GM21526 (cell line): ENCODE measurements at regions not wholly inside any gene's neighbourhood (a gene's known extent, or its start where the extent isn't known, plus 50 kb on each side); places are given as distances from the start of the nearest gene placed in this dataset.

Experiments used
- ATAC-seq: cut with Tn5 transposase; IDR thresholded peaks from one replicate; pipeline ENCODE4 v1.9.1; 2021; ENCODE audit warnings: moderate library complexity; ENCODE audit not compliant: unreplicated experiment, low FRiP score

DNA sequence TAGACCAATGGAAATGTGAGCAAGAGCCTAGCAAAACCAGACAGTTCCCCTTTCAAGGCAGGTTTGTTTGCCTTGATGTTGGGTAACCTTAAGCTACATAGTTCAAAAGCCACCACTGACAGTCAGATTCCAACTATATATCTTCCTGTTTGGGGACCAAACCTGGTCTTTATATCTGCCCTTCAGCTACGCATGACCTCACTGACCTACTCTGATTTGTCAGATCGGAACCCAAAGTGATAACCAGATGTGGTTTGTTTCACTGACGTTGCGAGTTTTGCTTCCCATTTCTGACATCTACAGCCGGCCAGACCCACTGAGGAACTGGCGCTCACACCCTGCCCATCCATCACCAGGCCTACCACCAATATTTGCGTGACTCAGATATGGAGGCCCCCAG, 361.1 kb upstream of the CHRM3 start:
- ATAC-seq = no peak

DNA sequence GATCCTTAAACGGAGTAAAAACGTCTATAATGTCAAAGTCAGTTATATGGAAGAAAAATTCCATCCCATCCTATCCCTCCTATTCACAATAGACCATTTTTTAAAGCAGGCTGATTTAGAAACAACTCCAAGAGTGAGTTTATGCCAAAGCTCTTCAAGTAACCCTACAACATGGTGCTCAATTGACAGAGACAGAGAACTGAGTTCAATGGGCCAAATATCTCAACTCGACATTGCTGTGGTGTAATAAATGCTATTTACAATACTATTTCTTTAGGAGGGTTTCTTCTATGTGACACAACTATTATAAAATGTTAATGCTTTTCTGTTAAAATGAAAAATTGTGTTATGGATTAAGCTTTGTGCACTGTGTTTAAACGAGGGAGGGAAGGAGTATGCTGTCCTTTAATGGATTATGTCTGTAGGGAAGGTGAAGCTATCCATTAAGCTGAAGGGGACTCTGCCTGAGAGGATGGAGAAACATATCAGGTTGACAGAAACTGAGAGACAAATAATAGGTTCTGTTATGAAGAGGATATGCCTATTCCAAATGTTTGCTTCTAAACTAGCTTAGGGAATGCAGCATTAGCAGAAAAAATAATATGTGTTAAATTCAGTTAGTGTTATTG, 362.5 kb upstream of the CHRM3 start:
- ATAC-seq = no peak

DNA sequence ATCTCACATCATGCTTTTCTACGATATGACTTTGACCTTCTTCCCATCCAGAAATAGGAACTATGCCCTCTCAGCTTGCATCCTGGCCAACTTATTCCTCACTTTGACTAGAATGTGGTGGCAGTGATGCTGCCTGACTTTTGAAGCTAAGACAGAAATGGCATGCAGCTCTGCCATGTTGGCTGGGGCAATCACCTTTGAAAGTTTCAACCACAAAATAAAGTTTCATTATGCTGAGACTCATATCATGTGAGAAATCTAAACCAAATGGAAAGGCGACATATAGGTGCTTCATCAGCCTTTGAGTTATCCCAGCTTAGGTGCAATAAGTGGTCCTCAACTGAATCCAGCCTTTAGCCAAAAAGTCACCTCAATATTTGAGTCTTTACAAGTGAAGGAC, 370.0 kb upstream of the CHRM3 start:
- ATAC-seq = no peak

DNA sequence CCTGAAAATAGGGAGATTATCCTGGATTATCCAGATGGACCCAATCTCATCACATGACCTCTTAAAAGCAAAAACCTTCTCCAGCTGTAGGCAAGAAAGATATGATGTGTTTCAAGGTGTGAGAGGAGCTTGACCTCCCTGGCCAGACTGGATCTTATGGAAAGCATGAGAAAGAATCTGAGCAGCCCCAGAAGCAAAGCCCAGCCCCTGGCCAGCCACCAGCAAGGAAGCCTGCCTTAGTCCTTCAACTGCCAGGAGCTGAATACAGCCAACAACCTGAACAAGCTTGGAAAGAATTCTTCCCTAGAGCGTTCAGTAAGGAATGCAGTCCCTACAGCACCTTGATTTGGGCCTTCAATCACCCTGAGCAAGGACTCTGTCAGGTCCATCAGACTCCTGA, 375.0 kb upstream of the CHRM3 start:
- no peak for ATAC-seq

DNA sequence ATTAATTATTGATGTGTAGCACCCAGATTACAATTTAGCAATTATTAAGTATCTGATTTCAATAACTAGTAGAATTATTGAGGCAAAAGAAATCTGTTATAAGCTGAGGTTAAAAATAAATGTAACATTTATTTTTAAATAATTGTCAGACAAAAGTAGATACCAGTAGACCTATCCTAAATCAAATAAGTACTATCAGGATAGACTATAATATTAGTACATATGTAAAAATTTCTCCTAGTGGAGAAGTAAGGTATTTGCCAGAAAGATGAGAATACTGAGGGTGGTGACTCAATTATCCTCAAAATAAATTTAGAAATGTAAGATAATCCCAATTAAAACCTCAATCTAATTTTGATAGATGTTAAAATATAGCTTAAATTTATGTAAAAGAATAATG, 377.8 kb upstream of the CHRM3 start:
- ATAC-seq = no peak

DNA sequence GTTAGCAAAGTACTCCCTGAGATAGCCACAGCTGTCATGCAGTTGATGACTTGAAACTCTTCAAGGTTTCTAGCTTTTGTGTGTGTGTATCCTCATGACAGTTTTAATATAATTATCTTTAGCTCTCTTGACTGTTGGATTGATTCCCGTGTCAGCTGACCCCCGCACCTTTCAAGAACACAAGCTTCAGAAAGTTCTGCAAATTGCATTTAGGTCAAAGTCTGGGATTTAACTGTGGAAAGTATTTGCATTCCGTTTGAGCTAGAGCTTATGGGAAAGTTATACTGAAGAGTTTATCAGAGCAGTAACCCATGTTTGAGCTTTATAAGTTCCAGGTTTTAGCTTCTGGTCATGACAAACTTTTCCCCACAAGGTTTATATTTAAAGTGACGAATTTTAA, 380.1 kb upstream of the CHRM3 start:
- no peak for ATAC-seq

DNA sequence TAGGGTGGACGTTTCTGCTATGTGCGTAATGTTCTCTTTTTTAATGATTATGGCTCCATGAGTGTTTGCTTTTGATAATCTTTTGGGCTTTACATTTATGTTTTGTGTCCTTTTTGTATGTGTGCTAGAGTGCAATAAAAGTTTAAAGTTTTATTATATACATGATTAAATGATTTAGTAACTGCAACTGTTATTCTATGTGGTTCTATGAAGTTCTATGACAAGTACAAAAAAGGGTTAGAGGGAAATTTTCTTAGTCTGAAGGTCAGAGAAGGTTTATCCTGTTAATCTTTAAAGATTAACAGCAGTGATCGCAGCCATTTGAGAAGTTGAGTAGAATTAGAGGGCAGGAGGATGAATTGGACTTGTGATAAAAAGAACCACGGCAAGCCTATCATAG, 386.4 kb upstream of the CHRM3 start:
- ATAC-seq = no peak

DNA sequence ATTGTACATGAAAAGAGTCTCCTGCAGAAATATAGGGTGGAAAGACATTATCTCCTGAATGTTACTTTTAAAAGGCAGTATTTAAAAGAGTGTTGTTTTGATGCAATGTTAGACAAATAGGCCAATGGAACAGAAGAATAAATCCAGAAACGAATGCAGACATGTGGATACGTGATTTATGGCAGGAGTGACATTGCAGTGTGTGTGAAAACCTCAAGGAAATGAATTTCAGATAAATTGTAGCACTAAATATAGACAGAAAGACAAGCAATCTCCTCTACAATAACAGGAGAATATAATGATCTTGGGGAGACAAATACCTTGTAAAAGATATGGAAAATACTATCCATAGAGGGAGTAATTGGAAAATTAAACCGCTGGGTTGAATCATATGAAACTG, 387.8 kb upstream of the CHRM3 start:
- ATAC-seq = no peak

DNA sequence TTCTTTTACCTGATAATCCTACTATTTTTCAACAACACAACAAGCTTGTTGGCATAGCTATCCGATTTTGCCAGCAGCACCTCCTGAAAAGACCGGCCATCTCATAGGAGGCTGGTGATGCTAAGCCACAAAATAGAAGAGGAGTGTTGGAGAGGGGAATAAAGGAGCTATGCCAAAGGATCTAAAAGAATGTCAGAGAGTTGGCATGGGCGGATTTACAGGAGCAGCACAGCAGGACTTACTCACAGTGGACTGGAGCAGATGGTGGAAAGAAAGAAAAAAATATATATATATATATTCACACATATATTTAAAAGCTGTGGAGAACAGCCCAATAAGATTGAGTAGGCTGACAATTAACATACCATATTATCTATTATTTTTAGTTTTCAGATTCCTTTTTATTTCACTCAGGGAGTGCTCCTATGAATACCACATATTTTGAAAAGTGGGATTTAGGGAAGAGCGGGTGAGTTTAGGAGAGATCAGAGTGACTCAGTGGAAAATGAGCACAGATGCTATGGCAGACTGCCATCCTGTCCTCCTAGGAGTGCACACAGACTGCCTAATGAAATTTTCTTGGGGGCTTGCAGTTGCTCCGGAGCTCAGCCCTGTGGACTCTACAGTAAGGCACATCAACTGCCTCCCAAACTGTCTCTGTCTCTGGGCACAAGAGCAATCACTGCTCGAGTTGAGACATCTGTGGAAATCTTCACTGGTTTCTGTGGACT, 394.4 kb upstream of the CHRM3 start:
- ATAC-seq = no peak

DNA sequence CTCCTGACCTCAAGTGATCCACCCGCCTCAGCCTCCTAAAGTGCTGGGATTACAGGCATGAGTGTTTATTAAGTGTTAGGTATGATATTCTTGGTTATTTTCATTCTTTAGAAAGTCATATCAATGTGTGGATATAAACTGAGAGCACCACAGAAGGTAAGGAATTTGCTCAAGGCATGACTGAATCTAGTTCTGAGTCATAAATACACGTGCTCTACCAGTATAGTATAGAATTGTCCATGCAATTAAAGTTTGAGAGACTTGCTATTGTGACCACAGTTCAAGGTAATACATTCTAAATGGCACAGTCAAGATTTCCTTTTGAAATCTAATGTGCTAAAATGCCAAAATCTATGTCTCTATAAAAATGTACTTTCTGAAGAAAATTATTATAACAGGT, 401.1 kb upstream of the CHRM3 start:
- no peak for ATAC-seq

DNA sequence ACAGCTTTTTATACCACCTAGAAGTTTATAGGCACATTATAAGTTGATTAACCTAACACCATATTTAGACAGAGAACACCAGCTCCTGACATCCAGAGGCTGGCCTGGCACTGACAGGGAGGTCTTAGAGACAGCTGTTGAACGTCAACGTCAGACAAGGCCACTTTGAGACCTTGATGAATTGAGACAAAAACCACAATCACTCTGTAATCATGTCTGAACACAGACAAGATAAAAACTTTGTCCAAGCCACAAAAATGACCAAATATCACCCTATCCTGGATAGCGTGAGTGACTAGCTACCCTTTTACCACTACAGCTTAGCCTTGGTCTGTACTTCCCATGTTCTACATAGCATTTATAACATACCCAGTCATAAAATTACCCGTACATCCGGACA, 403.6 kb upstream of the CHRM3 start:
- ATAC-seq = no peak

DNA sequence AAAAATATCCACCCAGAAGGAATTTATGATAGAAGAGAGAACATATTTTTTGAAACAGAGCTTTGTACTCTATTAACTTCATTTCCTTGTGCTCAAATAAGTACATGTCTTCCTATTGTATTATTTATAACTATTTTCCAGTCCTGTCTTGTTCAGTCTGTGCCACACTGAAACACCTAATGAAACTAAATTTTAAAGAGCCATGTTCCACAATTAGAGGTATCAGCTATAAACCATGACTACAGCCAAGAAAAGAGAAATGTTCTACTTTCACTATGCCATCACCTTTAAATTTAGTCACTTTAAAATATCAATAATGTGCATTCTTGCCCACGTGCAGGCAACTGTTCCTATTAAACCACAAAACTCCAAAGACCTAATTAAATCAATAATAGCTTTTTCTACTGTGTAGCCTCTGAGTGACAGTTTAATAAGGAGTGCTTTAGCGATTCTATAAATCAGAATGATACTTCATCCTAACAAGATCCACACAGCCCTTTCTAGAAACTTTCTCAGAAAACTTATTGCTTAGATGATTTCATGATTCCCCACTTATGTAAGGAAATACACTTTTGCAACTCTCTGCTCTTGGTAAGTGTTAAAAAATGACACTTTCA, 404.9 kb upstream of the CHRM3 start:
- ATAC-seq = no peak

DNA sequence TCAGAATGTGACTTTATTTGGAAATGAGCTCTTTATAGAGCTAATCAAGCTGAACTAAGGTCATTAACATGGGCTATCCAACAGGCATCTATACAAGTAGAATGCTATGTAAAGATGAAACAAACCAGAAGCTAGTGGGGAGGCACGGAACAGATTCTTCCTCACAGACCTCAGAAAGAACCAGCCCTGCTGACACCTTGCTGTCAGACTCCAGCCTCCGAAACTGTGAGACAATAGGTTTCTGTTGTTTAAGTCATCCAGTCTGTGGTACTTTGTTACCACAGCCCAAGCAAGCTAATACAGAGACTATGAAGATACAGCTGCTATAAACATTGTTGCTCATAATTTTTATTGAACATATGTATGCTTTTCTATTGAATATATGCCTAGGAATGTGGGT, 406.3 kb upstream of the CHRM3 start:
- no peak for ATAC-seq

DNA sequence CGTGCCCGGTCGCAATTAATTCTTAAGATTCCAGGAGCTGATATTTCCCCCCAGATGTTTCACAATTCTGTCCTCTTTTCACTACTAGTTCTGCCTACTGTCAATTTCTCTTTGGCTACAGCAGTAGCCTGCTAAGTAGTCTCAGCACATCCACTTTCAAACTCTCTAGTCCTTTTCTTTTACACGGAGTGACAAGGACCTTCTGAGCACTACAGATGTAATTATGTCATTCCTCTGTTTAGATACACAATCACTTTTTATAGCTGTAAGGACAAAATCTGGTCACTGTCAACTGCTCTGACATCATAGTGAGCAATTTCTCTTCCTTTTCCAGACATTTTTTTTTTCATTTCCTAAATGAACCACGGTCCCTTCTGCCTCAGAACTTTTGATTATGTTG, 421.7 kb upstream of the CHRM3 start:
- no peak for ATAC-seq

DNA sequence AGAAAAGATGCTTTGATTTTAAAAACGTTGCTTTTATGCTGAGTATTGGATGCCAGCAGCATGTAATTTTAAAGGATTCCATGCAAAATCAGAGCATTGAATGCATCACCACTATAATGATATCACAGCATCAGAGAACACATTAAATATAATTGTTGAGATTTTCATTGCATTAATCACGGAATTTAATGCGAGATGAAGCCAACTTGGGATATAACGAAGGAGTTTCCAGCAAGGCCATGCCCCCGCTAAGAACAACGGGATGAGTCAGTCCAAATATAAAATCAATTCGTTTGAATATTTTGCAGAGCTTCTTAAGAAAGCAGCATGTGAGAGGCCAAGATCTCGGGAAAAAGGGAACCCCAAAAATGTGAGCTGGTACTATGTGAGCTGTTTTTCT, 423.4 kb upstream of the CHRM3 start:
- ATAC-seq = no peak

DNA sequence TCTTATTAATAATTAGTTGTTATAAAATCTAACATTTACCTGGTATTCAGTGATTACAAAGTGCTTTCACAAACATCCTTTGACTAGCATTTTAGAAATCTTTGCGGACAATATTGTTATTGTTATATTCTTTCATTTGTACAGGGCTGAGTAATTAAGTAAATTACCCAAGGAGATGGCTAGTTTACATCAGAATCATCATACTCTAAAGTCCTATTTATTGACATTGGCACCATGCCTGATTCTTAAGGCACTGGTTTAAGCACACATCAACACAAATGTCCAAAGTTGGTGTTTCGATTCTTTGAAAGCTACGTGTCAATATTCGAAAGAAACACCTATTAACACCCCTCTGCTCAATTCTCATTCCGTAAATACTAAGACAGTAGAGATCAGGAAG, 424.6 kb upstream of the CHRM3 start:
- ATAC-seq = no peak

DNA sequence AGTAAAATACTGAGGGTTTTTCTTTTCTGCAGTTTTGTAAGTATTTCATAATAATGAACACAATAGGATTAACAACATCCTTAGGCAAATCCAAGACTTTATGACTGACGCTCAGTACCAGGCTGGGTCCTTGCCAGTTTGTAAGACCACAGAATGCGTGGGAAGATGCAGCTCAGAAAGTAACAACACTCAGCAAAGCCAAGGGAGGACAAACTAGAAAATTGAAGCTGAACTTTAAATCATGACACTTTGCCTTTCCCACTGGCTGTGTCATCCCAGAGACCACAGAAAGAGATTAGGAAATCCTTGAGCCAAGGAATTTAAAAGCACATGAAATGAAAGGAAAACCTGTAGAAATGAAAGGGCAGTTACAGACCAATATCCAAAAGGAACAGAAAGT, 426.3 kb upstream of the CHRM3 start:
- ATAC-seq = no peak

DNA sequence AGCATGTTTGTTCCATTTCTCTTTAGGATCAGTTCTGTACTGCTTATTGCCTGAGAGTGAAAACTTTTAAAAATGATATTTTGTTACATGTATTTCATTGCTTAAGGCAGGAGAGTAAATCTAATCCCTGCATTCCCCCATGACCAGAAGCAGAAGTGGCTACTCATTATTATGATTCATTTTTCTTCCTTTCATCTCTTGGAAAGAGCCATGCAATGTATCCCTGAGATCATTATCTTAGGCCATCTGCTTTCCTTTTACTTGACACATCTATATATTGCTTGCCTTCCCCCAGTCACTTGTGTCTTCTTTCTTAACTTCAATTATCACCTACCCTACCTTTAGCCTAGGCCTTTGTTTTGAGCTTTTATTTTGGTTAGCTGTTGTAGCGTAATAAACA, 430.4 kb upstream of the CHRM3 start:
- no peak for ATAC-seq

DNA sequence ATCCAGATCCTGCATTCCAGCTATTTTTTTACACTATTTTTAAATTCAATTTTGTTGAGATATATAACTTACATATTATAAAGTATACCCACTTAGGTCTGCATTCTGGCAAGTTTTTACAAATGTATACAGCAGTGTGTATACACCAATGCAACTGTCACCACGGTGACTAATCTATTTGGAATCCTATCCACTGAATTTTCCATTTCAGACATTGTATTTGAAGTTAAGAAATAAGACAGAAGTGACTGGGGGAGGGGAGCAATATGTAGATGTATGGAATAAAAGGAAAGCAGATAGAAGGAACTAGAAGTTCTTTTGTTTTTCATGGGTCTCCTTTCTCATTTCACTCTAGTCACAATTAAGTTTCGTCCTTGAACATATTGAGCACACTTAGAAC, 431.5 kb upstream of the CHRM3 start:
- no peak for ATAC-seq

DNA sequence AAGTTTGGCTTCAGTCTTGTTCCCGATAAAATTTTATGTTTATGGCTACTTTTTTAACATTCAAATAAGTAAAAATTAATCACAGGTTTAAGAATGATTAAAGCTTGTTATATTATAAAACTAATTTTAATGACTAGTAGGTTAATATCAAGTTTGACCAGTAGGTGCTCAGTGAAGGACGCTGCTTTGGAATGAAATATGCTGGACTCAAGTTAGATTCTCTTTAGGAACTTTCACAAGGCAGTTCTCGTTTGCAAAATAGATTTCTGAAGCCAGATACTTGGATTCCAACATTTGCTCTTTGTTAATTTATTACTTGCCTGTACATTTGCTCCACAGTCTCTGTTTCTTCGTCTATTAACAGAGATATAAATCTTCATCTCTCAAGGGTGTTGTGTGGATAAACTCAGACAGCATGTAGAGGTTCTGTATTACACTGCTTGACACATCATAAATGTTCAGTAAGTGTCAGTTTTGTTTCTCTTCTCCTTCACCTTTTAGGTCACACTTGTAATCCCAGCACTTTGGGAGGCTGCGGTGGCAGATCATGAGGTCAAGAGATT, 432.8 kb upstream of the CHRM3 start:
- ATAC-seq = no peak

DNA sequence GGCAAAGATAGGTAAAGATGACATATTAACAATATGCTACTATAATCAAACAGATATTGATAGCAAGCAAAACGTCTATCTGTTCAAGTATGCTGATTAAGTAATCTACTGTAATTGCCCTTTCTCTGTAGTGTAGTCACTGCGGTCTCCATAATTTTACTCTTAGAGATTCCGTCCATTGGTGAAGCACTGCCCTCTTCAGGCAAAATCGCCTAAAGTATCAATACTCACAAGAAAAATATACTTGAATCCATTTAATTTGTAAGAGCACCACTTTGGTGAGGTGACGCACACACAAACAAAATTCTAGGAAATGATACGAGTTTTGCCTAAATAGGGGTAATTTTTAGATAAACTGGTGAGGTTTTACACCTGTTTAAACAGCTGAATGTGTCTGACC, 434.6 kb upstream of the CHRM3 start:
- ATAC-seq = no peak

DNA sequence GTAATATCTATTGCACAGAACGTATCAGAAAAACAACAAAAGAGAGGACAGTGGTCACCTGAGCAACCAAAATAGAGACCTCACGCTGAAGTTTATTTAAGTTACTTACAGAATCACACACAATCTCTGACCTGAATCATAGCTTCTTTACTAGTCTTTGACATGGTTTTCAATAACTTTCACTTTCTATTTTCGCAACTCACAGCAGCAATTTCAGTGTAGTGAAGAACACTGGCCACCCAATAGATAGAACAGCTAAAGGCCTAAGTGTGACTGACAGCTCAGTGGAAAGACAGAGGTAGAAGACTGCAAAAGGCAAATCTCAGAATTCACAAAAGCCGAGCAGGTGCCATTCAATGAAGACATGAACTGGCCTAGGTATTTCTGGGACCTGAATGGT, 435.6 kb upstream of the CHRM3 start:
- ATAC-seq = no peak
